ENCODE measurements at regions not wholly inside any gene's neighbourhood (a gene's known extent, or its start where the extent isn't known, plus 50 kb on each side); places are given as distances from the start of the nearest gene placed in this dataset.

- TF ChIP-seq YY1 (IDR thresholded peaks at IDR 0.05; ENCODE audit: extremely low read depth, insufficient replicate concordance, low read depth, low read length) = no peak
- TF ChIP-seq, protein P1, sequence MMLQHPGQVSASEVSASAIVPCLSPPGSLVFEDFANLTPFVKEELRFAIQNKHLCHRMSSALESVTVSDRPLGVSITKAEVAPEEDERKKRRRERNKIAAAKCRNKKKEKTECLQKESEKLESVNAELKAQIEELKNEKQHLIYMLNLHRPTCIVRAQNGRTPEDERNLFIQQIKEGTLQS (IDR thresholded peaks at IDR 0.05) = no peak
- TF ChIP-seq SIN3A (IDR thresholded peaks at IDR 0.05; ENCODE audit: low read depth) = no peak
- TF ChIP-seq SP1 (IDR thresholded peaks at IDR 0.05; ENCODE audit: low read depth) = no peak
These were observed 1489.8 kb upstream of the C9orf72 start (continued) for GRCh38 chr9:29063031-29063430.

- Histone ChIP-seq H3K9me3 (ENCODE audit: control insufficient read depth in 1 of 2, insufficient read depth in 1 of 2, low read depth in 1 of 2, low read length in 2 of 2) (no peaks in the 10 kb centered on the region), H3K36me3 (ENCODE audit: control insufficient read depth in 1 of 2, insufficient read depth in 2 of 2, low read length in 2 of 2) (no peaks in the 10 kb centered on the region), H4K20me1 (ENCODE audit: insufficient read depth) (no peaks in the 10 kb centered on the region), H3K79me2 (ENCODE audit: insufficient read depth, low read length) (no peaks in the 10 kb centered on the region), H3K4me3 (replicated peaks in 1 of 2; ENCODE audit: low read depth in 1 of 2, low read length in 2 of 2) (no peak overlapping the region), H3K27ac (ENCODE audit: low read depth, low read length) (no peak overlapping the region), H3K27me3 (ENCODE audit: insufficient read depth, low read length) (no peaks in the 10 kb centered on the region), H3K4me1 (ENCODE audit: control insufficient read depth in 1 of 2, insufficient read depth in 2 of 2, low read length in 2 of 2) (no peaks in the 10 kb centered on the region), H3K9ac (ENCODE audit: low read length) (no peak overlapping the region), H2AFZ (ENCODE audit: low read depth, low read length, poor library complexity, severe bottlenecking) (no peak overlapping the region), H3K9me2 (ENCODE audit: insufficient read depth) (no peaks in the 10 kb centered on the region), H3K4me2 (ENCODE audit: low read length) (no peak overlapping the region)
- ATAC-seq (no peak), DNase-seq (ENCODE audit: low read depth, low spot score) (no peak)
- BruUV-seq (replicated peaks) = no TSS peak
- ChIA-PET POLR2A (no interaction called here), RAD21 (ENCODE audit: low non-redundant PET in 1 of 2, low total read pairs in 2 of 2, uncharacterized antibody in 2 of 2, unreplicated experiment in 2 of 2) (no interaction called here), CTCF (no interaction called here)
- TF ChIP-seq YY1 (IDR thresholded peaks at IDR 0.05; ENCODE audit: extremely low read depth, insufficient replicate concordance, low read depth, low read length) (no peak), EZH2phosphoT487 (IDR thresholded peaks at IDR 0.05; ENCODE audit: borderline replicate concordance) (no peak)
- TF ChIP-seq, protein P1 (IDR thresholded peaks at IDR 0.05) = no peak
- intact Hi-C loops (cut with micrococcal nuclease) = no loop called here
These were observed 1492.9 kb upstream of the C9orf72 start for GRCh38 chr9:29066141-29066640.

DNA sequence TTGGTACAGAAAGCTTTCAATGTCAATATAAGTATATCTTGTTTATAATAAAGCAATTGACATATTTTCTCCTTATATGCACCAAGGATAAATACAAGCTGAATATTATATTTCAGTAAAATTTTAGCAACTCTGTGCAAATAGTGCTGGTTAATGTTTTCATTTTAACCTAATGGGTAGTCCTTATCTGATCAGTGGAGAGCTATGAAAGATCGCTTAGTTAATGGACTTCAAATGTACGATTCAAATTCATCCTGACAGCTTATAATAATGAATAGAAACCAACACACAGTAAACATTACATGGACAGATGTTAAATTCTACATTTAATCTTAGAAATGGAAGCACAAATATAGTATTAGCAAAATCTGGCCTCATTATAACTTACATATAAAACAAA is 1495.2 kb upstream of the C9orf72 start:
- H3K79me2 ChIP-seq (ENCODE audit: insufficient read depth, low read length) = no peaks in the 10 kb centered on the region
- DNase-seq (ENCODE audit: low read depth, low spot score) (no peak), ATAC-seq (no peak)
- no peak overlapping the region for H3K9ac ChIP-seq (ENCODE audit: low read length)
- TF ChIP-seq EGR1 (IDR thresholded peaks at IDR 0.05; ENCODE audit: low read depth) = no peak
- no peak for TF ChIP-seq SP1 (IDR thresholded peaks at IDR 0.05; ENCODE audit: low read depth)
- TF ChIP-seq MAX (IDR thresholded peaks at IDR 0.05) = no peak
- TF ChIP-seq RAD21 (IDR thresholded peaks at IDR 0.05; ENCODE audit: low read depth) = no peak
- TF ChIP-seq POLR2A (IDR thresholded peaks at IDR 0.05; ENCODE audit: borderline replicate concordance, extremely low read depth, insufficient read depth, insufficient read length) = no peak
- TF ChIP-seq, protein P1 (IDR thresholded peaks at IDR 0.05) = no peak
- TF ChIP-seq YY1 (IDR thresholded peaks at IDR 0.05; ENCODE audit: extremely low read depth, insufficient replicate concordance, low read depth, low read length) = no peak
- no peak for TF ChIP-seq SIN3A (IDR thresholded peaks at IDR 0.05; ENCODE audit: low read depth)
- no peak for TF ChIP-seq SRF (IDR thresholded peaks at IDR 0.05; ENCODE audit: low read depth)
- no peak for TF ChIP-seq EZH2phosphoT487 (IDR thresholded peaks at IDR 0.05; ENCODE audit: borderline replicate concordance)
- TF ChIP-seq CEBPB (IDR thresholded peaks at IDR 0.05; ENCODE audit: low read depth) = no peak
- POLR2A ChIA-PET = no interaction called here
- intact Hi-C loops (cut with micrococcal nuclease) = no loop called here
- H3K27ac ChIP-seq (ENCODE audit: low read depth, low read length) = no peak overlapping the region
- CTCF ChIA-PET = no interaction called here
- no peaks in the 10 kb centered on the region for H3K27me3 ChIP-seq (ENCODE audit: insufficient read depth, low read length)
- H3K4me3 ChIP-seq (replicated peaks in 1 of 2; ENCODE audit: low read depth in 1 of 2, low read length in 2 of 2) = no peak overlapping the region
- H3K4me2 ChIP-seq (ENCODE audit: low read length) = no peak overlapping the region
- no peaks in the 10 kb centered on the region for H3K9me2 ChIP-seq (ENCODE audit: insufficient read depth)
- no peak overlapping the region for H2AFZ ChIP-seq (ENCODE audit: low read depth, low read length, poor library complexity, severe bottlenecking)
- H3K9me3 ChIP-seq (ENCODE audit: control insufficient read depth in 1 of 2, insufficient read depth in 1 of 2, low read depth in 1 of 2, low read length in 2 of 2) = no peaks in the 10 kb centered on the region
- H4K20me1 ChIP-seq (ENCODE audit: insufficient read depth) = no peaks in the 10 kb centered on the region
- BruUV-seq (replicated peaks) = no TSS peak
- no peaks in the 10 kb centered on the region for H3K36me3 ChIP-seq (ENCODE audit: control insufficient read depth in 1 of 2, insufficient read depth in 2 of 2, low read length in 2 of 2)
- RAD21 ChIA-PET (ENCODE audit: low non-redundant PET in 1 of 2, low total read pairs in 2 of 2, uncharacterized antibody in 2 of 2, unreplicated experiment in 2 of 2) = no interaction called here
- no peaks in the 10 kb centered on the region for H3K4me1 ChIP-seq (ENCODE audit: control insufficient read depth in 1 of 2, insufficient read depth in 2 of 2, low read length in 2 of 2)
